GM18868 (cell line): ENCODE measurements at regions not wholly inside any gene's neighbourhood (a gene's known extent, or its start where the extent isn't known, plus 50 kb on each side); places are given as distances from the start of the nearest gene placed in this dataset.
"Not testable (repeated sequence)": the region's sequence is repeated elsewhere in the genome, so short reads cannot be mapped to it uniquely, and the experiment has no call there.

ENCODE experiments used
- ATAC-seq: cut with Tn5 transposase; IDR thresholded peaks from one replicate; pipeline ENCODE4 v1.9.1; 2021; ENCODE audit warnings: mild to moderate bottlenecking, moderate library complexity; ENCODE audit not compliant: unreplicated experiment

DNA sequence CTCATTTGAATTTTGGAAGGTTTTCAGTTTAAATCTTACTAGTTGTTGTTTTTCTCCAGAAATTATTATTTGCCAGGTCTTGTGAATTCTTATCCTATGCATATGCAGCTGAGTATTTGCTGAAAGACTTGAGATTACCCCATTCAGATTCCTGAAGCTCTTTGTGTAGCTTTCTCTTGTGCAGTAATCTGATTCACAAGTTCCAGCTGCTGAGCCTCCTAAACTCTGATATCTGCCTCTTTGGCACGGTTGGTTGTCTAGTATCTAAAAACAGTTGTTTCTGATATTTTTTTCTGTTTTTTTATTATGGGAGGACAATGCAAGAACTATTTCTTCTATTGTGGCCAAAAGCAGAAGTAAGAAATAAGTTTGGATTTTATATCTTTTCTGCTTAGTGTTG is 863.9 kb upstream of the MANEA start:
- no peak for ATAC-seq

- no peak for ATAC-seq
These were observed 878.6 kb upstream of the MANEA start for GRCh38 chr6:94698773-94699172.

GRCh38 chr6:94687255-94687654 is 890.1 kb upstream of the MANEA start:
- not testable (repeated sequence) for ATAC-seq

- no peak for ATAC-seq
These were observed 893.9 kb upstream of the MANEA start for GRCh38 chr6:94683409-94683808.

DNA sequence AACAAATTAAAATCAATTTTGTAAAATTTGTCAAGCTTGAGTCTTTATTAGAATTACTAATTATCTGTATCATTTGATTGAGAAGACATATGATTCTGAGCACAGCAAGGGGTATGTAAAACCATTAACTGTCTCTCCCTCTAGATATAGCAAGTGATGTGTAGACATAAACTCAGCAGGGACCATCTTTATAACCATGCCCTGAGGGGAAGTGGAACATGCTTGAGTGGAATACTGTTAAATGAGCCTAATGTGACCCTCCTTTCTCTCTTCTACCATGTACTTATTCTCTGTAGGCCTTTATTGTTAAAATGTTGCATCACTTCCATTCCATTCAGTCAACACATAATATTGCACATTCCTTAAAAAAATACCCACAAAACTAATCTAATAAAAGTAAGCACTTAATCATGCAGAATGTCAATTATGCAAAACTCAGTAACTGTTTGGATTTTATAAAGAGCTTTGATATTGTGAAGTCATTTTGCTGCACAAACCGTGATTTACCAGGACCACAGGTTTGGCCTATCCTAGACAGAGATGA is 896.6 kb upstream of the MANEA start:
- no peak for ATAC-seq

- ATAC-seq = no peak
These were observed 904.1 kb upstream of the MANEA start for GRCh38 chr6:94673251-94673650.

- ATAC-seq = no peak
These were observed 907.3 kb upstream of the MANEA start for GRCh38 chr6:94670017-94670416.

DNA sequence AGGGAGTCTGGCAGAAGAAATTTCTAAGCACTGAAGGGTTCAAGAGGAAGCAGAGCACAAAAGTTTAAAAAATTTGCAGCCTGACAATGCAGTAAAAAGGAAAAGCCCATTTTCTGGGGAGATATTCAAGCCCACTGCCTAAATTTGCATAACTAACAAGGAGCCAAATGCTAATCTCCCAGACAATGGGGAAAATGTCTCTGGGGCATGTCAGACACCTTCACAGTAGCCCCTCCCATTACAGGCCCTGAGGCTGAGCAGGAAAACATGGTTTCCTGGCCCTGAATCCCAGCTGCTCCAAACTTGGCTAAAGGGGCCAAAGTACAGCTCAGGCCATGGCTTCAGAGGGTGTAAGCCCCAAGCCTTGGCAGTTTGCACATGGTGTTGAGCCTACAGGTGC is 908.5 kb upstream of the MANEA start:
- no peak for ATAC-seq

DNA sequence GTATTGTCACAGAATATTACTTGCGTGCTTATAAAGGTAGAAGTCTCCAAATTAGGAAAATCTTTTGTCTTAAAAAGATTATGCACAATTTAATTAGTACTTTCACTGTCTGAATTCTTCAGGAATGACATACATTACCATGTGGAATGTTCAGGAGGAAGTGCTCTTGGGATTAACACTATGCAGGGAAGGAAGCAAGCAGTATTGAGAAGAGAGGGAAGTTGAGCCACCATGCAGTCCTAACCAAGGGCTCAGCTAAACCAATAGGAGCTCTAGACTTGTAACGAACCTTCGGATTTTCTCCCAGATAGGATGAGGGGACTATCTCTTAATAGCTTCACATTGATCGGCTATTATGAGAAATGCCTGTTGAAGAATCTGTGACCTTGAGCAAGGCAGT is 918.4 kb upstream of the MANEA start:
- no peak for ATAC-seq

DNA sequence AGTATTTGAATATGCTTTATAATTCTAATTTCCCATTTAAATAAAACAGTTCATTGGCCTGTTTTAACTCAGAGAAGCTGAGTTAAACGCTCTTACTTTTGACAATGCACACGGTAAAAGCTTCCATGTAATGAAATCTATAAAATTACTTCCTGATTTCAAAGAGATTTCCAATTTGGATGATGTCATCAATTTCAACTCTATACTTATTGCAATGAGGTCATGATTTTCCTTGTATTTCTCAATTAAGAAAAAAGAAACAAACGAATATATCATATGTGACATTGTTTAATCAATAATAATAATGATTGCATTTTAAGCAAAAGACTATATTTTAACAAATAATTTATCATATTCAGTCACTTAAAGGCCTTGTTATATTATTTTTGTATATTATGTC is 926.1 kb upstream of the MANEA start:
- ATAC-seq = no peak

GRCh38 chr6:94645191-94645590 is 932.1 kb upstream of the MANEA start:
- no peak for ATAC-seq

GRCh38 chr6:94639564-94639963 is 937.8 kb upstream of the MANEA start:
- no peak for ATAC-seq

DNA sequence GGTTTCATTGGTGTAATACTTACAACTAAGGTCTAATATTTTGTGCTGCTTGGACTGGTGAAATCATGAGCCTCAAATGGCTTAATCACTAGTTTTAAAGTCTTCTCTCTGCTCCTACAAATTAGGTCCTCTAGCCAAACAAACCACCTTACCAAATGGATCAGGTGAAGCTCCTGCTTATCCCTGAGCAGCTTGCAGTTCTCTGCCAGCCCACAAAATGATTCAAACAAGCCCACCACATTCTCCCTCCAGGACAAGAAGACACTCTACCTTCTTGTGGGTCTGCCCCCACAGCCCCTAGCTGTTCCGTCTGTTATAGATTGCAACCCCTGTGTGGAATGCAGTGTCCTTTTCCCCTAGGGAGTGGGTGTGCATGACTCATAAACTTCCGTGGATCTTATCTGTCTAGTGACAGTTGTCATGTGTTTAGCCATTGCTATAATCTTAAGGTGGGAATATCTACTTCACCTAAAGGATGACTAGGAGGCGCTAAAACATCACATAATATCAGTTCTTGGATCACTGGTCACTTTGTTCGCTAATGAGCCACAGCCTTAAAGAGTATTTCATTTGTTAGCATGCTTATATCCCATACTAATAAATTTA is 940.5 kb upstream of the MANEA start:
- ATAC-seq = peak; percentile 62

DNA sequence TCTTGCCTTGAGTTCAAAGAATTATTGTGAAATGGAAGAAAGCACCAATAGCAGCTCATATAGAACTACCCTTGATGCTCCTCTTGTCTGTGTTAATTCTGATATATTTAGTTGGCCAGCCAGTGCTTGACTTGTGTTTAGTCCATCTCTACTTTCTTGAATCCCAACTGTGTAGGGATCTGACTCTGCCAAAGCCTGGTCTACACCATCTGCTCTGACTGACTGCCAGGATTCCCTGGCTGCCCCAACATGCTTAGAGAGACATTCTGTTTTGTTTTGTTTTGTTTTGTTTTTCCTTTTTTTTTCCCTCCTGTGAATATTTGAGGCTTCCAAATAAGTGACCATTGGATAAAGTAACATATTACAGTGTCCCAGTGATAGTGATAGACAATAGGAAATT is 953.7 kb upstream of the MANEA start:
- ATAC-seq = no peak

DNA sequence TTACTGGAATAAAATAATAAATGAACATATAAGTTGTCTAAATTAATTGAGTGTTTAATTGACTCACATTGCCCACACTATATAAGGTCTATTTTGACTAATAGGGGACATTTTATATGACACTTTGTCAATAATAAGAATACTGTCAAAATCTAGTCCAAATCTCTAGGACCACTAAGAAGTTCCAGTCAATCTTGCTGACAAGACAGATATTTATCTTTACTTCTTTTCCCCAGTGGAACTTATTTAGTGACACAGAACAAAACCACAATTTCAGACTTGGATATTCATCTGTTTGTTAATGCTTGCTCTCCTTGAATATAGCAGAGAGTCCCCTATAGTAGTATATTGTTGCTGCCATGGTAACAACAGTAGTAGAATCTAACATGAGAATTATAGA is 954.6 kb upstream of the MANEA start:
- no peak for ATAC-seq

GRCh38 chr6:94600636-94601035 is 976.7 kb upstream of the MANEA start:
- ATAC-seq = no peak

GRCh38 chr6:94597487-94597886 is 979.8 kb upstream of the MANEA start:
- ATAC-seq = no peak

- no peak for ATAC-seq
These were observed 986.9 kb upstream of the MANEA start for GRCh38 chr6:94590416-94590815.

DNA sequence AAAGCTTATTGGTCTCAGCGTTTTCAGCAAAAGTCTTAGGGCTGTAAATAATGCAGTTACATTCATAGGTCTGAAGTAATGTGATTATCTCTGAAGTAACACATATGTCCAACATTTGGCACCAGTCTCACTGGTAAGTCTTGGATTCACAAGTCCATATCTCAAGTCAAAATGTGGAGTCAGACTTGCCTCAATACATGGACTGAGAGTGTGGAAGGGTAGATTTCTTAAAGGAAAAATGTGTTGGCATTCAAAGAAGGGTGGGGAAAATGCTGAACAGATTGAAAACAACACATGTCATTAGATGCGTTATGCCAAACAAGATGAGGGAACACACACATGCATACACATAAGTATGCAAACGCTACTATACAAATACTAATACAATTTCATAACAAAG is 989.0 kb upstream of the MANEA start:
- no peak for ATAC-seq

DNA sequence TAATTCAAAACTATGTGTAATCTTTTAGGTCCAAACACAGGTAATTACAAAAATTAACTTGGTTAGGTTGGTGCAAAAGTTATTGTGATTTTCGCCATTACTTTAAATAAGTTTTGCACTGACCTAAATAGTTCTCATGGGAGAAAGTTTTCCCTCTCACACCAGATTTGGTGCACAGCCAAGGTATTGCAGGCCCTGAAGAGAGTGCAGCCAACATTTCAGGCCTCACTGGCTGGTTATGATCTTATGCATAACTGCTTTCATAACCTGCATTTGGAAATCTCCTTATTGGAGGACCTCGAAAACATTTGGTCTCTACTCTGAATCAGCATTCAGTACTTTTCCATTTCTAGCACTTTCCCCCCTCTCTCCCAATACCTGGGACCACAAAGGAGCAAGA is 993.1 kb upstream of the MANEA start:
- no peak for ATAC-seq

DNA sequence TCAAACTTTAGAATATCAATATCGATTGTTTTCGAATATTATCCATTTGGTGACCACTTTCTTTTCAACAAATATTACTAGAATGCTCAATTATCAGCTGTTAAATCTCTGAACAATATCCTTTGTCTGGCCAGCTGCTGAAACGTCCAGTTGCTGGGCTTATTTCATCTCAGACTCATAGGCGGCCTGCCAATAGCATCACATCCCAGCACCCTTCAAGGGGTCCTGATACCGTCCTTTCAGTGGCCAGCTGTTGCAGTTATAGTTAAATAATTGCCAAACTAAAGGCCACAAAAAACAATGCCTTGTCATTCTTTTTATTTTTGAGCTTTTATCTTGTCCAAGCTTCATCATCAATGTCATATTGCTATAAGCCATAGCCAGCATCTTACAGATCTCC is 1006.8 kb upstream of the MANEA start:
- ATAC-seq = no peak

- no peak for ATAC-seq
These were observed 1014.5 kb upstream of the MANEA start for GRCh38 chr6:94562846-94563245.

DNA sequence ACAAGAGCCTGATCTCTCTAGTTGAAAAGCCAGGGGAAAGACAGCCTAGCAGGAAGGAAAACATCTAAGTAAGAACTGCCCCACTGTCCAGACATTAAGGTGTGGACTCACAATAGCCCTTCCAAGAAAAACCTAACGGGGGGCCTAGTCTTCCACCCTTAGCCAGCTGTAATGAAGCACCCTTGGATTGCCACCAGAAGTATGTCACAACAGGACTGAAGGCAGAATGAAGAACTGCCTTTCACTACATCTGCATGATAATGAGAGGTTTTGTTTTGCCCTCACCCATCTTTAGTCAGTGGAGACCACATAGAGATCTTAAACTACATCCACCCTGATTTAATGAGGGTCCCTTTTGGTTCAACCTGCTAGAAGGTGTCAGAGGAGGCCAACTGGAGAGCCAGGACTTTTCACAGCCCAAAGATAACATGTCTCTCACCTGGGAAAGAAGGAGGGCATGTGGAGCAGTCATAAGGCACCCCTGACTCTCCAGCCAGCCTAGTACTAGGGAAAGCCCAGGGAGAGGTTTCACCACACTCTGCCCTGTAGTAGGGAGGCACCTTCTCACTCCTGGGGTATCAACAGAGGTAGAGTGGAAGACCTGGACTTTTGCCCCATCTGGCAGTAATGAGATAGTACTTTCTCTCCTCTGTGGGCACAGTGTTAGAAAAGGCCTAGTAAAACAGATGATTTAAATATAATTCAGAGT is 1017.4 kb upstream of the MANEA start:
- ATAC-seq = no peak
